Lung (tissue), 11 donors: ENCODE measurements at regions not wholly inside any gene's neighbourhood (a gene's known extent, or its start where the extent isn't known, plus 50 kb on each side); places are given as distances from the start of the nearest gene placed in this dataset.
A peak's percentile ranks its signal among the peaks of the same experiment; 100 is the strongest.

ENCODE experiments used
- ATAC-seq: fragments of 200-7000 bp; cut with Tn5 transposase; one replicate; pipeline ENCODE4 v1.9.1; 2020; ENCODE audit warnings: moderate number of reproducible peaks; ENCODE audit not compliant: insufficient read depth, low FRiP score
- DNase-seq, 3 donors: peaks; one replicate each; pipeline ENCODE4 v3.0.0-alpha.2; 2013 to 2017
- H3K27ac ChIP-seq, 2 donors: one replicate each; pipeline ENCODE4 v1.5.1; 2013; ENCODE audit warnings: mild to moderate bottlenecking in 2 of 2, moderate library complexity in 2 of 2, control low read depth in 1 of 2, inconsistent platforms in 1 of 2, low read depth in 1 of 2, low read length in 1 of 2
- H3K27me3 ChIP-seq, 3 donors: one replicate each; pipeline ENCODE4 v1.5.1; 2013; ENCODE audit warnings: low read length in 2 of 3; ENCODE audit not compliant: control insufficient read depth in 3 of 3, insufficient read depth in 3 of 3
- H3K36me3 ChIP-seq, 4 donors: one replicate each; pipeline ENCODE4 v1.5.1; 2013; ENCODE audit warnings: low read length in 4 of 4, mild to moderate bottlenecking in 1 of 4, moderate library complexity in 1 of 4; ENCODE audit not compliant: control insufficient read depth in 4 of 4, insufficient read depth in 4 of 4
- H3K4me1 ChIP-seq, 5 donors: one replicate each; pipeline ENCODE4 v1.5.1; 2013; ENCODE audit warnings: low read length in 5 of 5, mild to moderate bottlenecking in 2 of 5, moderate library complexity in 1 of 5; ENCODE audit not compliant: control insufficient read depth in 5 of 5, insufficient read depth in 5 of 5
- H3K4me3 ChIP-seq: one replicate; pipeline ENCODE4 v1.5.1; 2013; ENCODE audit warnings: mild to moderate bottlenecking, control low read depth, moderate library complexity
- H3K9ac ChIP-seq, 2 donors: one replicate each; pipeline ENCODE4 v1.5.1; 2013; ENCODE audit warnings: low read length in 2 of 2, control low read depth in 1 of 2; ENCODE audit not compliant: insufficient read depth in 1 of 2
- H3K9me3 ChIP-seq, 4 donors: one replicate each; pipeline ENCODE4 v1.5.1; 2013; ENCODE audit warnings: low read length in 3 of 4, mild to moderate bottlenecking in 1 of 4, moderate library complexity in 1 of 4; ENCODE audit not compliant: control insufficient read depth in 4 of 4, insufficient read depth in 3 of 4
- CTCF ChIP-seq: IDR thresholded peaks from 2 replicates; pipeline ENCODE4 v1.5.1; 2012; ENCODE audit warnings: mild to moderate bottlenecking; ENCODE audit errors: control extremely low read depth, extremely low read depth
- WGBS, 2 donors: extraction: QIAGEN DNeasy Blood & Tissue Kit; methylation state at CpG; one replicate each; pipeline ENCODE4 v1.1.7; 2013; 5-methylcytosine and 5-hydroxymethylcytosine counted together
- donor health status: control.
- donor health status: control.
- donor health status: Bipolar disorder and iron deficiency.
- donor health status: healthy.
- donor health status: DM: yes; HTN: yes; CAD: no.

- H3K9ac ChIP-seq = no peak overlapping the region
- no peak overlapping the region for H3K27ac ChIP-seq
- H3K4me3 ChIP-seq = no peak overlapping the region
- ATAC-seq (peak; percentile 68), DNase-seq (no peak)
- no peak for TF ChIP-seq CTCF
- H3K36me3 ChIP-seq = no peaks in the 10 kb centered on the region
- no peaks in the 10 kb centered on the region for H3K9me3 ChIP-seq
- 61 to 66% methylated on average over 5 of the region's 5 CpGs for WGBS, 2 donors
- no peaks in the 10 kb centered on the region for H3K4me1 ChIP-seq
- no peaks in the 10 kb centered on the region for H3K27me3 ChIP-seq
Observed at GRCh38 chrX:147757750-147758149, 154.0 kb upstream of the FMR1 start.

DNA sequence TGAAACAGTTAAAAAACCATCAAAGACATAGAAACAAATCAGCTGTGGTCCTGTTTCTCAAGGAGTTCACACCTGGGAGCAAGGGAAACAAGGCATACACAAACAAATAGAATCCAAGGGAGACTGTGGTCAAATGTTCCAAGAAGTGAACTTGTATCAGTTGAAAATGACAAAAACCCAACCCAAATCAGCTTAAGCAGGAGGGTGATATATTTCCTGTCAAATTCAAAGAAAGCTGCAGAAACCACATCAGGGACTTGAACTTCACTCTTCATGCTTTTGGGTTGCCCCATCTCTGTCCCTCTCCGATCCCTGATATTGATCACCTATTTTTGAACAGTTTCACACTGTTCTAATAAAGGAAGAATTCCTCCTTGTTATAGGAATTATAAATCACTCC is 148.6 kb upstream of the FMR1 start:
- no peak overlapping the region for H3K4me3 ChIP-seq
- H3K27ac ChIP-seq = no peak overlapping the region
- WGBS, 2 donors = 33 to 79% methylated on average over 1 of the region's 1 CpG
- no peaks in the 10 kb centered on the region for H3K4me1 ChIP-seq
- H3K9ac ChIP-seq = no peak overlapping the region
- H3K9me3 ChIP-seq = no peaks in the 10 kb centered on the region
- no peaks in the 10 kb centered on the region for H3K27me3 ChIP-seq
- H3K36me3 ChIP-seq = no peaks in the 10 kb centered on the region
- ATAC-seq = no peak
- no peak for DNase-seq
- no peak for TF ChIP-seq CTCF

DNA sequence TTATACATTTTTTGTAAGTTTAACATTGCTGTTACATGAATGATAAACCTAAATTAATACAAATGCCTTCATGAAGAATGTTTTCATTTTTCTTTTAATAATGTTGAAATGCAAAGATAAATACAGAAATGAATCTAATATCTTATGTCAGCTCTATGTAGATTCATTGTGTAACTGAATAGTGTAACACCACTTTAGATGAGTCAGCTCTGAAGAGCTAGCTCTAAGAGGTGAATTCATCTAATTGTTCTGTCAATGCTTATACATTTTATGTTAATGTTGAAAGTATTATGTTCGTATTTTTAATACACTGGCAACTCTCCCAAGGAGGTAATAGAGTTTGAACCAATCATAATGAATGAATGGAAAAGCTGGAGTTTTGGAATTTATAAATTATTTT is 146.9 kb upstream of the FMR1 start:
- DNase-seq (no peak), ATAC-seq (no peak)
- WGBS, 2 donors = 28 to 76% methylated on average over 1 of the region's 1 CpG

More for the DNA sequence above, 146.9 kb upstream of the FMR1 start:
- no peaks in the 10 kb centered on the region for H3K4me1 ChIP-seq
- no peaks in the 10 kb centered on the region for H3K36me3 ChIP-seq
- H3K4me3 ChIP-seq = no peak overlapping the region
- H3K27me3 ChIP-seq = no peaks in the 10 kb centered on the region
- H3K27ac ChIP-seq = no peak overlapping the region
- TF ChIP-seq CTCF = no peak
- H3K9ac ChIP-seq = no peak overlapping the region
- no peaks in the 10 kb centered on the region for H3K9me3 ChIP-seq
